Activated CD4-positive, alpha-beta T cell treated with anti-CD3 and anti-CD28 coated beads, Interleukin-2, amount 50 U/mL, for 1 hour (primary cell): ENCODE measurements at regions not wholly inside any gene's neighbourhood (a gene's known extent, or its start where the extent isn't known, plus 50 kb on each side); places are given as distances from the start of the nearest gene placed in this dataset.

Source experiments
- DNase-seq: peaks from one replicate; pipeline ENCODE4 v3.0.0-alpha.2; 2020

GRCh38 chr20:2238601-2239000 is 57.2 kb upstream of the TGM3 start:
- no peak for DNase-seq

GRCh38 chr20:2240835-2241234 is 55.0 kb upstream of the TGM3 start:
- DNase-seq = no peak

- no peak for DNase-seq
Measured at GRCh38 chr20:2242678-2243077, 53.1 kb upstream of the TGM3 start.

DNA sequence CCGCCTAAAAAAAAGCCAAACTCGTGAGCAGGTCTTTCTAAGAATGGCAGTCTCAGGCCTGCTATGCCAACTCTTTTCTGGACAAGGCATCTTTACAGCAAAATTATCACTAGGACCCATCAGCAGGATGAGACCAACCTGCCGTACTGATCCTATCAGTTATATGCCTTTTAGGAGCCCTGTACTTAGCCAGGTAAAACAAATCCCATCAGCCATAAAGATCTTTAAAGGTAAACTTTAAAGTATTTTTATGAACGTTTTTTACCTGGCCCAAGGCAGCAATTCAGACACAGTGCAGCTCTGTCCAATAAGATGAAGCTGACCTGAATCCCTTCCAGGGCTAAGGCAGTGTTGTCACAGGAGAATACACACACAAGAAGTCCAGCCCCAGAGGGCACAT is 51.3 kb upstream of the TGM3 start:
- no peak for DNase-seq

DNA sequence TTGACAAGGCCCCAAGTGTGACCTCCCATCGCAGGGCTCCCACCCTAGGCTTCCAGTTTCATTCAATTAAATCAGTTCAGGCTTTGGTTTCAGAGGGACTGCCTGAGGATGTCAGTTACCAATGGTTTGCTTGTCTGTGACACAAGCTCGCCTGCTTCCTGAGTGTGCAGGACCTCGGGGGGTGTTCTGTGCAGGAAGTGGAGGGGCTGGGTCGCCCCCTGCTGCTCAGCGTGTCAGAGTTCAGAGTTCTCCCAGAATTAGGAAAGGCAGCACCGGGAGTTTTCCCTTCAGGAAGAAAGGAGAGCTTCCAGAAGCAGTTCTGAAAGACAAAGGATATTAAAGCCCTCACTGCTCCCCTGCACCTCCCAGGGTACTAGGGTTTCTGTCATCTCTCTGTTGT is 50.8 kb upstream of the TGM3 start:
- no peak for DNase-seq

- DNase-seq = no peak
Measured at GRCh38 chr20:2245637-2246036, 50.2 kb upstream of the TGM3 start.
